Hepatocyte (in vitro differentiated cells): ENCODE measurements at regions not wholly inside any gene's neighbourhood (a gene's known extent, or its start where the extent isn't known, plus 50 kb on each side); places are given as distances from the start of the nearest gene placed in this dataset.

ENCODE experiments used
- EZH2 ChIP-seq: fragments of 200-600 bp; sonication (generic); IDR thresholded peaks from 2 replicates; pipeline ENCODE4 v1.6.1; 2016; ENCODE audit warnings: antibody characterized with exemption, mild to moderate bottlenecking, borderline replicate concordance
- EZH2phosphoT487 ChIP-seq: fragments of 200-600 bp; sonication (generic); IDR thresholded peaks from one replicate; pipeline ENCODE4 v1.6.1; 2018; ENCODE audit warnings: antibody characterized with exemption, mild to moderate bottlenecking, low read depth, moderate library complexity; ENCODE audit not compliant: unreplicated experiment, severe bottlenecking
- TF ChIP-seq, protein P1 (sequence below): fragments of 200-600 bp; sonication (generic); IDR thresholded peaks from 2 replicates; pipeline ENCODE4 v1.5.1; 2016; ENCODE audit warnings: antibody characterized with exemption, mild to moderate bottlenecking; ENCODE audit not compliant: poor library complexity

GRCh38 chr13:33758113-33758512 lies 59.8 kb upstream of the RFC3 start:
- TF ChIP-seq, protein P1, sequence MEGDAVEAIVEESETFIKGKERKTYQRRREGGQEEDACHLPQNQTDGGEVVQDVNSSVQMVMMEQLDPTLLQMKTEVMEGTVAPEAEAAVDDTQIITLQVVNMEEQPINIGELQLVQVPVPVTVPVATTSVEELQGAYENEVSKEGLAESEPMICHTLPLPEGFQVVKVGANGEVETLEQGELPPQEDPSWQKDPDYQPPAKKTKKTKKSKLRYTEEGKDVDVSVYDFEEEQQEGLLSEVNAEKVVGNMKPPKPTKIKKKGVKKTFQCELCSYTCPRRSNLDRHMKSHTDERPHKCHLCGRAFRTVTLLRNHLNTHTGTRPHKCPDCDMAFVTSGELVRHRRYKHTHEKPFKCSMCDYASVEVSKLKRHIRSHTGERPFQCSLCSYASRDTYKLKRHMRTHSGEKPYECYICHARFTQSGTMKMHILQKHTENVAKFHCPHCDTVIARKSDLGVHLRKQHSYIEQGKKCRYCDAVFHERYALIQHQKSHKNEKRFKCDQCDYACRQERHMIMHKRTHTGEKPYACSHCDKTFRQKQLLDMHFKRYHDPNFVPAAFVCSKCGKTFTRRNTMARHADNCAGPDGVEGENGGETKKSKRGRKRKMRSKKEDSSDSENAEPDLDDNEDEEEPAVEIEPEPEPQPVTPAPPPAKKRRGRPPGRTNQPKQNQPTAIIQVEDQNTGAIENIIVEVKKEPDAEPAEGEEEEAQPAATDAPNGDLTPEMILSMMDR, result no peak
- TF ChIP-seq EZH2 (no peak), EZH2phosphoT487 (no peak)
